IMR-90 (cell line): ENCODE measurements at regions not wholly inside any gene's neighbourhood (a gene's known extent, or its start where the extent isn't known, plus 50 kb on each side); places are given as distances from the start of the nearest gene placed in this dataset.

Experiments used
- ATAC-seq: fragments of 200-7000 bp; cut with Tn5 transposase; 2 replicates; pipeline ENCODE4 v1.9.1; 2020; ENCODE audit warnings: low read depth, mild to moderate bottlenecking, moderate library complexity
- BruUV-seq: library from RNA; stranded (reverse); fragments of 400-500 nt; replicated peaks from 2 replicates; lab custom pipeline; 2021; lab: Mats Ljungman, UMichigan
- CTCF ChIA-PET: fragments of 300-600 bp; formaldehyde crosslinking; extraction: SDS; loops from one replicate; lab custom pipeline; 2021; ENCODE audit warnings: antibody characterized with exemption; lab: Yijun Ruan, JAX
- POLR2A ChIA-PET: fragments of 300-600 bp; sonication (Branson Sonifier 250); formaldehyde crosslinking; loops from one replicate; lab custom pipeline; 2022; ENCODE audit warnings: antibody characterized with exemption; ENCODE audit not compliant: unreplicated experiment; lab: Charles Lee
- DNase-seq: peaks from one replicate; pipeline ENCODE4 v3.0.0; 2013
- H2AFZ ChIP-seq: replicated peaks from 2 replicates; pipeline ENCODE3; 2013; ENCODE audit warnings: low read length, mild to moderate bottlenecking; ENCODE audit not compliant: poor library complexity
- H2AK5ac ChIP-seq: 2 replicates; pipeline ENCODE4 v1.6.1; 2013; ENCODE audit warnings: low read depth, low read length, inconsistent platforms
- H2AK9ac ChIP-seq: replicated peaks from 2 replicates; pipeline ENCODE3; 2013; ENCODE audit warnings: mild to moderate bottlenecking, low read depth, low read length, moderate library complexity; ENCODE audit not compliant: poor library complexity
- H2BK120ac ChIP-seq: 2 replicates; pipeline ENCODE4 v1.6.1; 2013; ENCODE audit warnings: low read depth, low read length, inconsistent platforms
- H2BK15ac ChIP-seq: 3 replicates; pipeline ENCODE4 v1.6.1; 2013; ENCODE audit warnings: low read depth, low read length, inconsistent platforms
- H2BK20ac ChIP-seq: 2 replicates; pipeline ENCODE4 v1.6.1; 2013; ENCODE audit warnings: low read depth, mild to moderate bottlenecking, inconsistent platforms, low read length, moderate library complexity
- H2BK5ac ChIP-seq: 2 replicates; pipeline ENCODE4 v1.6.1; 2013; ENCODE audit warnings: mild to moderate bottlenecking, low read depth, low read length, inconsistent platforms; ENCODE audit not compliant: poor library complexity, severe bottlenecking
- H3K14ac ChIP-seq: replicated peaks from 2 replicates; pipeline ENCODE4 v1.6.1; 2013; ENCODE audit warnings: low read depth, low read length, inconsistent platforms
- H3K18ac ChIP-seq: 2 replicates; pipeline ENCODE4 v1.6.1; 2013; ENCODE audit warnings: low read depth, low read length, control low read depth
- H3K23ac ChIP-seq: 2 replicates; pipeline ENCODE4 v1.6.1; 2013; ENCODE audit warnings: low read depth, low read length, inconsistent platforms
- H3K27ac ChIP-seq: 2 replicates; pipeline ENCODE4 v1.5.1; 2013; ENCODE audit warnings: mild to moderate bottlenecking, control low read depth, low read length; ENCODE audit not compliant: insufficient read depth
- H3K27me3 ChIP-seq: 2 replicates; pipeline ENCODE4 v1.6.1; 2013; ENCODE audit warnings: low read length; ENCODE audit not compliant: control insufficient read depth, insufficient read depth
- H3K36me3 ChIP-seq: 2 replicates; pipeline ENCODE4 v1.6.1; 2013; ENCODE audit warnings: low read length, mixed read lengths; ENCODE audit not compliant: control insufficient read depth, insufficient read depth
- H3K4ac ChIP-seq: 2 replicates; pipeline ENCODE4 v1.6.1; 2013; ENCODE audit warnings: low read depth, low read length, inconsistent platforms
- H3K4me1 ChIP-seq: 2 replicates; pipeline ENCODE4 v1.6.1; 2013; ENCODE audit warnings: low read length, mixed read lengths; ENCODE audit not compliant: control insufficient read depth, insufficient read depth
- H3K4me2 ChIP-seq: 2 replicates; pipeline ENCODE4 v1.6.1; 2013; ENCODE audit warnings: low read depth, mild to moderate bottlenecking, control low read depth, low read length, moderate library complexity
- H3K4me3 ChIP-seq: 2 replicates; pipeline ENCODE4 v1.5.1; 2013; ENCODE audit warnings: low read depth, mild to moderate bottlenecking, control low read depth, low read length, moderate library complexity; ENCODE audit not compliant: insufficient read depth
- H3K56ac ChIP-seq: 2 replicates; pipeline ENCODE4 v1.6.1; 2013; ENCODE audit warnings: low read length, inconsistent platforms; ENCODE audit not compliant: insufficient read depth; ENCODE audit errors: extremely low read depth
- H3K79me1 ChIP-seq, 2 experiments: 2 replicates each; pipeline ENCODE4 v1.6.1; 2013; ENCODE audit warnings: low read length in 2 of 2, inconsistent platforms in 1 of 2, low read depth in 1 of 2
- H3K9ac ChIP-seq: 2 replicates; pipeline ENCODE4 v1.6.1; 2013; ENCODE audit warnings: low read depth, low read length, control low read depth
- H3K9me1 ChIP-seq: 2 replicates; pipeline ENCODE4 v1.6.1; 2013; ENCODE audit warnings: low read length, inconsistent platforms; ENCODE audit not compliant: insufficient read depth
- H3K9me3 ChIP-seq: 2 replicates; pipeline ENCODE4 v1.6.1; 2013; ENCODE audit warnings: low read length; ENCODE audit not compliant: control insufficient read depth, insufficient read depth
- H4K20me1 ChIP-seq: 2 replicates; pipeline ENCODE4 v1.6.1; 2013; ENCODE audit warnings: low read length, inconsistent platforms; ENCODE audit not compliant: insufficient read depth
- H4K5ac ChIP-seq: 2 replicates; pipeline ENCODE4 v1.6.1; 2013; ENCODE audit warnings: mild to moderate bottlenecking, low read depth, low read length, control low read depth
- H4K8ac ChIP-seq, 2 experiments: 2 replicates each; pipeline ENCODE4 v1.6.1; 2013; ENCODE audit warnings: low read depth in 2 of 2, low read length in 2 of 2, control low read depth in 1 of 2, inconsistent platforms in 1 of 2
- H4K91ac ChIP-seq: 2 replicates; pipeline ENCODE4 v1.6.1; 2013; ENCODE audit warnings: low read depth, low read length, inconsistent platforms; ENCODE audit not compliant: insufficient read depth
- BHLHE40 ChIP-seq: fragments of 150-350 bp; IDR thresholded peaks from 2 replicates; pipeline ENCODE4 v1.6.1; 2016; ENCODE audit warnings: mild to moderate bottlenecking, low read depth, low read length
- CTCF ChIP-seq: conservative IDR thresholded peaks from 2 replicates; pipeline ENCODE4 v1.5.1; 2012; ENCODE audit warnings: mild to moderate bottlenecking, low read depth, low read length, improper control_type of control experiment
- ELK1 ChIP-seq: fragments of 150-350 bp; IDR thresholded peaks from 2 replicates; pipeline ENCODE4 v1.6.1; 2016; ENCODE audit warnings: low read depth, mild to moderate bottlenecking, low read length, moderate library complexity, borderline replicate concordance
- MAFK ChIP-seq: IDR thresholded peaks from 2 replicates; pipeline ENCODE4 v1.6.1; 2012; ENCODE audit warnings: low read depth, low read length, improper control_type of control experiment
- POLR2A ChIP-seq: IDR thresholded peaks from 2 replicates; pipeline ENCODE4 v1.6.1; 2012; ENCODE audit warnings: mild to moderate bottlenecking, low read depth, low read length
- SMC3 ChIP-seq: fragments of 150-350 bp; IDR thresholded peaks from 2 replicates; pipeline ENCODE4 v1.6.1; 2016; ENCODE audit warnings: low read depth, mild to moderate bottlenecking, antibody characterized with exemption, low read length, moderate library complexity
- WGBS, 2 experiments: methylation state at CpG; one replicate each; pipeline versions ENCODE4 v1.1.5 to v1.1.7; 2013; ENCODE audit warnings: missing lambda C conversion rate in 2 of 2; ENCODE audit not compliant: insufficient read length in 1 of 2; ENCODE audit errors: extremely low coverage in 2 of 2; 5-methylcytosine and 5-hydroxymethylcytosine counted together
- dilution Hi-C: fragments of 300-500 bp; cut with HindIII; formaldehyde crosslinking; loops from one replicate; pipeline ENCODE4 v1.14.3; 2018; ENCODE audit warnings: low sequenced_read_pairs; ENCODE audit not compliant: unreplicated experiment
- in situ Hi-C: fragments of 300-500 bp; cut with MboI; formaldehyde crosslinking; loops from 3 replicates; pipeline ENCODE4 v1.14.3; 2019; ENCODE audit warnings: low sequenced_read_pairs, inconsistent platforms, mixed read lengths
- intact Hi-C: fragments of 100-400 bp; cut with micrococcal nuclease; formaldehyde crosslinking; loops from 2 replicates; pipeline ENCODE4 v1.10.0; 2022

- in situ Hi-C loops, result no loop called here
These were observed 74.0 kb upstream of the PIM1 start for GRCh38 chr6:37095997-37096396.

More at GRCh38 chr6:37095997-37096396, 74.0 kb upstream of the PIM1 start:
- H4K91ac ChIP-seq, result no peak overlapping the region
- H2AK9ac ChIP-seq, result no peak overlapping the region
- WGBS, 2 experiments, result no CpG with 5 or more reads among the region's 1 CpG
- CTCF ChIA-PET, result no interaction called here
- H3K79me1 ChIP-seq, result no peaks in the 10 kb centered on the region
- no peak overlapping the region for H2AFZ ChIP-seq
- BruUV-seq, result no TSS peak
- H3K9me3 ChIP-seq, result no peaks in the 10 kb centered on the region
- peaks cover 7% of the 10 kb centered on the region; the same call in 1 of the 2 replicates for H3K9me1 ChIP-seq
- no peaks in the 10 kb centered on the region for H3K36me3 ChIP-seq
- H3K14ac ChIP-seq, result no peak overlapping the region
- no peak overlapping the region for H3K23ac ChIP-seq
- no peak overlapping the region for H3K56ac ChIP-seq
- no peak overlapping the region for H3K18ac ChIP-seq
- POLR2A ChIA-PET, result interaction anchor here (1.2 kb wide), 1 partner anchor 34 kb away, joined by 8 read pairs; no protein-coding TSS in a partner anchor
- H4K5ac ChIP-seq, result no peak overlapping the region
- H3K27me3 ChIP-seq, result no peaks in the 10 kb centered on the region
- H3K9ac ChIP-seq, result no peak overlapping the region
- ATAC-seq, result no peak
- intact Hi-C loops (no loop called here), dilution Hi-C loops (no loop called here)
- no peak overlapping the region for H3K27ac ChIP-seq
- H2BK20ac ChIP-seq, result no peak overlapping the region
- H2BK5ac ChIP-seq, result no peak overlapping the region
- no peak overlapping the region for H3K4ac ChIP-seq
- H3K4me1 ChIP-seq, result peaks cover 1% of the 10 kb centered on the region; the same call in 1 of the 2 replicates
- no peaks in the 10 kb centered on the region for H4K20me1 ChIP-seq
- H3K4me2 ChIP-seq, result no peak overlapping the region
- H3K4me3 ChIP-seq, result no peak overlapping the region
- H2BK15ac ChIP-seq, result no peak overlapping the region
- TF ChIP-seq BHLHE40 (no peak), MAFK (no peak), ELK1 (no peak), CTCF (no peak), SMC3 (no peak), POLR2A (no peak)
- H4K8ac ChIP-seq, result no peak overlapping the region
- H2BK120ac ChIP-seq, result no peak overlapping the region
- no peak overlapping the region for H2AK5ac ChIP-seq
- DNase-seq, result no peak
